HG03565 (cell line): ENCODE measurements at regions not wholly inside any gene's neighbourhood (a gene's known extent, or its start where the extent isn't known, plus 50 kb on each side); places are given as distances from the start of the nearest gene placed in this dataset.

Experiments
- ATAC-seq: cut with Tn5 transposase; IDR thresholded peaks from one replicate; pipeline ENCODE4 v1.9.1; 2021; ENCODE audit warnings: mild to moderate bottlenecking, moderate library complexity; ENCODE audit not compliant: unreplicated experiment

DNA sequence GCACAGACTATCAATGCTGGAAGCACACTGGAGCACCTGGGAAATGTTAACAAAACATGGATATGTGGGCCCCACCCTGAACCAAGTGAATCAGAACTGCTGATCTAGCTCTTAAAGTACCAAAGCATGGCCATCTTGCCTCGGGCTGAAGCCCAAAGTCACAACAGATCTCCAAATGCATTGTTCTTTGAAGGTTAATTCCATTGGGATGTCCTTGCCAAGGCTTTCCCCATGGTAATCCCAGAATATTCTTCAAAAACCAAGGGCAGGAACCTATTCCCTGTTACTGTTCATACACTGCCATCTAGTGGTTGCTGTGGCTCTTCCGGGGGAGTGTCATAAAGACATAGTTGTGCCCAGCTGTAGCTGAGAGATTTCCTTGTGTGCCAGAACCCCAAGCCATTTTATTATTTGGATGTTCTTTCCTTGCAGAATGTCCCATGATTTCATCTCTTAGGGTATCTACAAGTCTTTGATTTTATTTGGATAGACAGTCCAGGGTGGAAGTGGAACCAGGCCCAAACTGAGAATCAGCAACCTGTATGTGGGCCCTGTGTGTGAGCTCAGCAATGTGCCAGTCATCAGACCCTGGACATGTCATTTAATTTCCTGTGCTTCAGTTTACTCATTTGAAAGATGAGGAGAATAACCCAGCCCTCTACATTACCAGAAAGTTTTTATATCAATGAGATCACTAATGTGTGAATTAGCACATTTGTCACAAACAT lies 290.0 kb downstream of the ACTL7B start:
- no peak for ATAC-seq

DNA sequence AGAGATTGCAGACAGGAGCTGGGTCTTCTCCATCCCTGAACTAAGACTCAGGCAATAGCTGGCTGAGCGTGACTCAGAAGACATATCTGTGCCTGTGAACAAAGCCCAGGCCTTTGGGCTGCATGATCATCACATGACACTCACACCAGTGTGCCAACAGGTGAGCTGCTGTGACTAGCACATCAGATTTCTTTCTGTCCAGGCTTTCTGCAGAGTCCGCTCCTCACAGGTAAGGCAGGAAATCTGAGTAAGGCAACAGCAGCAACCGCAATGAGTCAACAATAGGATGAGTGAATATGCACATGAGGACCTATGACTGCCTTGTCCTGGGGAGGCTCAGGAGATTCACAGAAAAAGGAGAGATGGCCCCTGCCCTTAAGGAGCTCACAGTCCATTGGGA lies 293.6 kb downstream of the ACTL7B start:
- no peak for ATAC-seq

DNA sequence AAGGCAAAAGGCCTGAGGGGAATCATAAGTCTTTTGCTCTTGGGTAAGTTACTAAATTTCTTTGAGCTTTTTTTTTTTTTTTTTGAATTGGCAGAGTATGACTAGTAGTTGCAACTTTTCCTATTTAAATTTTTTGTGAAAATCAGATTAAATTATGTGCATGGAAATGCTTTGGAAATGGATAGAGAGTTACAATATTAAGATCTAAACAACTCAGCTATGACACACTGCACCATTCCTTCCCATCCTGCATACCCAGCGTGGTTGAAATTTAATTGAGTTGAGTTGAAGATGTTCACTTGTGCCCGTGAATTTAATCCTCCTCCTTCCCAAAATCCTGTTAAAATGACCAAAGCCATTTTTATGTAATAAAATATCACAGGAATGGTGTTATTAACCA lies 296.4 kb downstream of the ACTL7B start:
- ATAC-seq = no peak

DNA sequence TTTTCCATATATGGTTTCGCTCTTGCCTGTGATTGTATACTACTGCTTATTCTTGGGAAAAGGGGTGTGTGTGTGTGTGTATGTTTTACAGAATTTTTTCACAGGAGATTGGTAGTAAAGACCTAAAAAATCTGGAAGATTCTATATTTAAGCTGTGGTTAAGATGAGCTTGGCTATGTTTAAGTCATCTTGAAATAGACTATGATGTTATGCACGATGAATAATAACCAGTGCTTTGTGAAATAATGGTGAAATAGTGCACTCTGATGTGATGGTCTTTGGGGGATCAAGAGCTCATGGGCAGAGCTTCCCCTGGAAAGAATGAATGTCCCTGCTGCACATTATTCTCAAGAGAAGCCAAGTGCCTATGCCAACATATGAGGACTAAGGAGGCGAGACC lies 301.0 kb downstream of the ACTL7B start:
- ATAC-seq = no peak

DNA sequence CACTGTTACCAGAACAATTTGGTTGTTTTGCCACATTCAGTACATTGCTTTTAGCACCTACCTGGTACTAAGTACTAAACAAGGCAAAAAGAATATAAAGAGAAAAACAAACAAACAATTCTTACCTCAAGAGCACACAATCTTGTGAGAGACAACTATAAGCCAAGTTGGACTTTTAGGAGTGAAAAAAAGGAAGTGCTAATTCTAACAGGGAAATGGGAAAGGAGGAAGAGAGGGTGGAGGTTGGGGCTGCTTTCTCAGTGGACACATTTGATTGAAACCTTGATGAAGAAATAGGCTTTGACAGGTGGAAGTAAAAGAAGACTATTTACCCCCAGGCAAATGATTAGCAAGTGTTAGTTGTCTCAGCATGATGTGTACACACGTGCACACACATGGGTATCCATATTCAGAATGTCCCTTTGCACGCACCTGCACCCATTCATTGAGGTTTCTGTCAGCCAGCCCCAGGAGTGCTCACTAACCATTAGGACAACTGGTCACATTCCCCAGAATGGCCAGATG lies 302.6 kb downstream of the ACTL7B start:
- no peak for ATAC-seq

DNA sequence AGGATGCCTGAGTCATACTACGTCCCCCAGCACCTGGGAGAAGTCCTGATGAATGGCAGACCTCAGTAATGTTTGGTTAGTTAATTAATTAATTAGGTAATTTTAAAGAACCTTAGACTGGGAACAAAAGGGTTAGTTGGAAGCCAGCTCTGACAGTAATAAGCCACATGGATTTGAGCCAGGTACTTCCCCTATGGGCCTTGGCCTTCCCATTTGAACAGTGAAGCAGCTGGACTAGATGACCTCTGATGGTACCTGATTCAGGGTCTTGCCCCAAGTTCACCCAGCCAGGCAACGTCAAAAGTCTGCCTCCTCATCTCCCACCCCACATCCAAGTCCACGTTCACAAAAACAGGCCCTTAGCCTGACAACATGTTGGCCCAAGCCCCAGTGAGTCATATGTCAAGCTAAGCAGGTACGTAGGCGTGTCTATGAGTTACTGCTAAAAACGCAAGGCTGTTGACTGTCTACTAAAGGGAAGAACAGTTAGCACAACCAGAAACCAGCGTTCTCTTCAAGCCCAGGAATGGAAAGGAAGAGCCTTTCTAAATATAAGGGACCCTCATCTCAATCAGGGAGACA lies 303.2 kb downstream of the ACTL7B start:
- no peak for ATAC-seq

DNA sequence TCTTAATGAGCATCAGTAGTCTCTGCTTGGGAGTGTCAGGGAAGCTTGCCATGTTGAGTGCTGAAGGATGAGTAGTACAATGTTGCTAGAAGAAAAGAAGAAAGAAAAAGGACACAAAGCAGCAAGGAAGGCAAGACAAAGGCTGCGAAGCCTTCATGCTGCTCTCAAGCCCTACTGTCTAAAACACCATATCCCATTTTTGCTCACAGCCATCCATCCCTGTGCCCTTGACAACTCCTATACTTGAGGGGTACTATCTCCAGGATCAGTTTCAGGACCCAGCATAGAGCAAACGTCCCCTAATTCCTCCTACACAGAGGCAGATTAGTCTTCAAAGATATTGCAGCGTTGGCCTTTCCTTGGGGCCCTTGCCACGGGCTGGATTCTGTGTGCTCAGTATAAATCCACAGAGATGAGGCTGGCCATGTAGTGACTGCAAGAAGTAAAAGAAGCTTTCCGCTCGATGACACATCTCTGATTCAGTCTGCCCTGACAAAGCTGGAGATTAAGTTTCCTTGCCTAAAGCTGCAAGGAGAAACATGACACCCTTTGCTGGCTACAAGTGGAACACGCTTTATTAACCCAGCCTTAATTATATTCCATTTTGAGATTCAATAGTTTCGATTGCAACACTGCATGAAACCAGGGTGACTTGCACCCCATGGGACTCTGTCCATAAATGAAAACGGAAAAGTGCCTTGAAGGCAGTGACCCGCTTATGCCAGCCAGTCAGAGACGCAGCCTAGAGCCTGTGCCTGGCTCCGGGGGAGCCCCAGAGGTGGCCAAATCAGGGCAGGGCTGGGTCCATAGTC lies 304.6 kb downstream of the ACTL7B start:
- no peak for ATAC-seq

DNA sequence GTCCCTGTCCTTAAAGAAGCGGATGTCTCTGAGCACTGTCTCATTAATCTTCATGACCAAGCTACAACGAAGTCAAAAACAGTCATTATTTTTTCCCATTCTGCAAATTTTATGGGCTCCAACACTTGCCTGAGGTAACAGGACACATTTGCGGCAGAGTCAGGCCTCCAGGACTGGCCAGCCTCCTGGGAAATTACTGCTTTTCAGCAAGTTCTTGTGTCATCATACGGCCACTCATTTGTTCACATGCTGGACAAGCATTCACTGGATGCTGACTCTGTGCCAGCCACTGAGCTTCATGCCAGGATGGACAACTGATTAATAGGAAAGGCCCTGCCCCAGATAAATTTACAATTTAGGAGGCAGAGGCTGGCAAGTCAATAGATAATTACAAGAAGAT lies 305.7 kb downstream of the ACTL7B start:
- ATAC-seq = no peak

GRCh38 chr9:108549184-108549583 lies 306.6 kb downstream of the ACTL7B start:
- no peak for ATAC-seq

- ATAC-seq = no peak
Measured at GRCh38 chr9:108547411-108548135, 308.2 kb downstream of the ACTL7B start.

GRCh38 chr9:108546215-108546614 lies 309.6 kb downstream of the ACTL7B start:
- ATAC-seq = no peak

- no peak for ATAC-seq
Measured at GRCh38 chr9:108545436-108545835, 310.4 kb downstream of the ACTL7B start.

GRCh38 chr9:108544866-108545265 lies 310.9 kb downstream of the ACTL7B start:
- no peak for ATAC-seq

- ATAC-seq = no peak
Measured at GRCh38 chr9:108543251-108543778, 312.5 kb downstream of the ACTL7B start.

DNA sequence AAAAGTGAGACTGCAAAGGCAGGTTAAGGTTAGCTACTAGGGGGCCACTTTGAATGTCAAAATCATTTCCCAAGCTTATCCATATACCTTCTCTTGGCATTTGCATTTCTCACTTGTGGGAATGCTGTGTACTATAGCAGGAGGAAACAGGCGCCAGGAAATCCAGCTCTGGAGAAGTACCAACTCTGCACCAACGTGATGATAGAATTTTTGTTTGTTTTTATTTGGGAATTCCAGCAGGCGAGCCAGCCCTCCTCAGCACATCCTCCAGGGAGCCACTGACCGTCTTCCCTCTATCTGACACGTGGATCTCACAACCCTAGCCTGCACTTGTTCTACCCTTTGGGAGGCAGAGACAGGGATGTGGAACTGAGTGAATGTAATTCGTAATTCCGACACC lies 318.0 kb downstream of the ACTL7B start:
- ATAC-seq = no peak

- no peak for ATAC-seq
Measured at GRCh38 chr9:108536836-108537601, 318.8 kb downstream of the ACTL7B start.

DNA sequence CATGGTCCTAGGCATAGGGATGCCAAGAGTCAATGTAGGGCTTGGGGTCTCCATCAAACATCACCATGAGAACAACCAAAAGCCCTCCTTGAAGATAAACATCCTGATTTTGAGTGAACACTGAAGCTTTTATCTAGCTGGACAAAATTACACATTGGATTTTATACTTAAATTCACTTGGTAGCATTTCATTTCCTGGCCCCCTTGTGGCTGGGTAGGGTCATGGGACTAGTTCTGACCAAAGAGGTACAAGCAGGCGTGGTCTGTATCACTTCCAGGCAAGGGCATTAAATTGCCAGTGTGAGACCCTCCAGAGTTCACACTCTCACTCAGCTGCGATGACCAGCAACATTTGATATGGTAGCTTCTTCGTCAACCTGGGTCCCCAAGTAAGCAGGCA lies 320.3 kb downstream of the ACTL7B start:
- ATAC-seq = peak; percentile 43

GRCh38 chr9:108534741-108535140 lies 321.0 kb downstream of the ACTL7B start:
- ATAC-seq = no peak

- ATAC-seq = no peak
Measured at GRCh38 chr9:108530141-108530540, 325.6 kb downstream of the ACTL7B start.

- no peak for ATAC-seq
Measured at GRCh38 chr9:108528231-108528630, 327.6 kb downstream of the ACTL7B start.
